Heart right ventricle (tissue), 16 donors: ENCODE measurements at regions not wholly inside any gene's neighbourhood (a gene's known extent, or its start where the extent isn't known, plus 50 kb on each side); places are given as distances from the start of the nearest gene placed in this dataset.

Experiments
- ATAC-seq, 8 donors: fragments of 200-7000 bp; cut with Tn5 transposase; one replicate each; pipeline ENCODE4 v1.9.1; 2020; ENCODE audit warnings: mild to moderate bottlenecking in 8 of 8, moderate library complexity in 8 of 8, moderate number of reproducible peaks in 1 of 8
- DNase-seq, 2 donors: peaks; one replicate each; pipeline ENCODE4 v3.0.0-alpha.2; 2020
- H3K27ac ChIP-seq, 10 donors: fragments of 200-600 bp; sonication (generic) in 2 of 10; one replicate each; pipeline versions ENCODE4 v1.5.0 to v1.8.0; 2020 to 2022; ENCODE audit warnings: mild to moderate bottlenecking in 3 of 10
- H3K27me3 ChIP-seq, 7 donors: fragments of 200-600 bp; one replicate each; pipeline ENCODE4 v1.8.0; 2021 to 2022; ENCODE audit warnings: mild to moderate bottlenecking in 2 of 7
- H3K36me3 ChIP-seq, 9 donors: fragments of 200-600 bp; sonication (generic) in 1 of 9; one replicate each; pipeline versions ENCODE4 v1.5.0 to v1.8.0; 2020 to 2022; ENCODE audit warnings: mild to moderate bottlenecking in 2 of 9
- H3K4me1 ChIP-seq, 9 donors: fragments of 200-600 bp; sonication (generic) in 1 of 9; one replicate each; pipeline versions ENCODE4 v1.5.0 to v1.8.0; 2020 to 2022; ENCODE audit warnings: mild to moderate bottlenecking in 4 of 9
- H3K4me3 ChIP-seq, 10 donors: fragments of 200-600 bp; sonication (generic) in 2 of 10; one replicate each; pipeline versions ENCODE4 v1.5.0 to v1.8.0; 2020 to 2022; ENCODE audit warnings: mild to moderate bottlenecking in 7 of 10, moderate library complexity in 2 of 10
- H3K9me3 ChIP-seq, 11 donors: fragments of 200-600 bp in 10 of 11; sonication (generic) in 2 of 11; one replicate each; pipeline versions ENCODE4 v1.5.0 to v1.8.0; 2013 to 2022; ENCODE audit warnings: mild to moderate bottlenecking in 2 of 11, control low read depth in 1 of 11, moderate library complexity in 1 of 11
- WGBS, 2 donors: extraction: QIAGEN DNeasy Blood & Tissue Kit; methylation state at CpG; one replicate each; pipeline ENCODE4 v1.1.7; 2013; ENCODE audit warnings: inconsistent platforms in 1 of 2; 5-methylcytosine and 5-hydroxymethylcytosine counted together
- intact Hi-C, 10 donors: fragments of 100-400 bp; cut with DNase I; formaldehyde crosslinking; loops; one replicate each; pipeline versions ENCODE4 v1.11.1 to v1.14.2; 2022
- TF ChIP-seq, protein P1 (sequence below), 9 donors: fragments of 200-600 bp; sonication (generic) in 2 of 9; IDR thresholded peaks; one replicate each; pipeline versions ENCODE4 v1.5.0 to v1.8.0; 2021 to 2022; ENCODE audit warnings: antibody characterized with exemption in 9 of 9, mild to moderate bottlenecking in 5 of 9, moderate library complexity in 1 of 9
- donor health status: Arrhythmogenic right ventricular cardiomyopathy.
- donor health status: ischemic (EF 13 %, LVEDD 7.1; RV severe dilation, severe dysfunction).
- donor health status: healthy with polysubstance abuse.
- donor health status: DM: no; HTN: yes; CAD: no.
- donor health status: DM: no; HTN: no; CAD: no.
- donor health status: ischemic (EF 25% LVEDD 6.9; RV normal size, moderate dysfunction).
- donor health status: ischemic (EF 25% LVEDD 5.7; RV mildly dilated, moderate dysfunction).
- donor health status: healthy.
- donor health status: DM: yes; HTN: yes; CAD: no.
- donor health status: Ischemic cardiomyopathy.
- donor health status: ischemic (EF 35%, LVEDD 5.7; RV mildly dilated, moderate dysfunction).
- donor health status: nonischemic (EF 11% LVEDD 7.7; RV severe dilation, severe dysfunction).
- donor health status: DM: yes; HTN: yes; CAD: no.
- donor health status: PGD.
- donor health status: ischemic (EF 29% LVEDD 5.4; RV normal size, mild dysfunction).
- donor health status: nonischemic (EF 23%, LVEDD 6.1; RV moderate dilation, normal function).

- no peak for ATAC-seq
- intact Hi-C loops, result no loop called here
- WGBS, 2 donors, result 71 to 76% methylated on average over 2 of the region's 2 CpGs
These were observed 58.5 kb upstream of the SPHKAP start for GRCh38 chr2:228239907-228240561.

GRCh38 chr2:228239207-228239906 is 57.9 kb upstream of the SPHKAP start:
- no peaks in the 10 kb centered on the region for H3K27me3 ChIP-seq
- no peaks in the 10 kb centered on the region for H3K36me3 ChIP-seq
- no peak overlapping the region for H3K27ac ChIP-seq
- TF ChIP-seq, protein P1, sequence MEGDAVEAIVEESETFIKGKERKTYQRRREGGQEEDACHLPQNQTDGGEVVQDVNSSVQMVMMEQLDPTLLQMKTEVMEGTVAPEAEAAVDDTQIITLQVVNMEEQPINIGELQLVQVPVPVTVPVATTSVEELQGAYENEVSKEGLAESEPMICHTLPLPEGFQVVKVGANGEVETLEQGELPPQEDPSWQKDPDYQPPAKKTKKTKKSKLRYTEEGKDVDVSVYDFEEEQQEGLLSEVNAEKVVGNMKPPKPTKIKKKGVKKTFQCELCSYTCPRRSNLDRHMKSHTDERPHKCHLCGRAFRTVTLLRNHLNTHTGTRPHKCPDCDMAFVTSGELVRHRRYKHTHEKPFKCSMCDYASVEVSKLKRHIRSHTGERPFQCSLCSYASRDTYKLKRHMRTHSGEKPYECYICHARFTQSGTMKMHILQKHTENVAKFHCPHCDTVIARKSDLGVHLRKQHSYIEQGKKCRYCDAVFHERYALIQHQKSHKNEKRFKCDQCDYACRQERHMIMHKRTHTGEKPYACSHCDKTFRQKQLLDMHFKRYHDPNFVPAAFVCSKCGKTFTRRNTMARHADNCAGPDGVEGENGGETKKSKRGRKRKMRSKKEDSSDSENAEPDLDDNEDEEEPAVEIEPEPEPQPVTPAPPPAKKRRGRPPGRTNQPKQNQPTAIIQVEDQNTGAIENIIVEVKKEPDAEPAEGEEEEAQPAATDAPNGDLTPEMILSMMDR (IDR thresholded peaks at IDR 0.05), result no peak
- intact Hi-C loops, result no loop called here
- DNase-seq, result no peak
- ATAC-seq, result no peak
- peaks cover 0 to 2% (median 0%) of the 10 kb centered on the region in 11 donors for H3K9me3 ChIP-seq
- H3K4me3 ChIP-seq, result no peak overlapping the region
- 23 to 34% methylated on average over 1 of the region's 1 CpG for WGBS, 2 donors
- no peaks in the 10 kb centered on the region for H3K4me1 ChIP-seq

More at GRCh38 chr2:228239907-228240561, 58.5 kb upstream of the SPHKAP start:
- DNase-seq, result no peak
- no peaks in the 10 kb centered on the region for H3K36me3 ChIP-seq
- TF ChIP-seq, protein P1 (IDR thresholded peaks at IDR 0.05), result no peak
- no peaks in the 10 kb centered on the region for H3K4me1 ChIP-seq
- H3K27ac ChIP-seq, result no peak overlapping the region
- H3K4me3 ChIP-seq, result no peak overlapping the region
- peaks cover 0 to 2% (median 0%) of the 10 kb centered on the region in 11 donors for H3K9me3 ChIP-seq
- H3K27me3 ChIP-seq, result no peaks in the 10 kb centered on the region
